Liver (tissue), 3 donors: ENCODE measurements at regions not wholly inside any gene's neighbourhood (a gene's known extent, or its start where the extent isn't known, plus 50 kb on each side); places are given as distances from the start of the nearest gene placed in this dataset.

Experiments
- FOXA1 ChIP-seq: IDR thresholded peaks from 2 replicates; pipeline ENCODE4 v1.6.1; 2016; ENCODE audit warnings: antibody characterized with exemption
- GABPA ChIP-seq, 2 donors: IDR thresholded peaks in 1 of 2; conservative IDR thresholded peaks in 1 of 2; 2 replicates each; pipeline ENCODE4 v1.6.1; 2016; ENCODE audit warnings: antibody characterized with exemption in 2 of 2, mild to moderate bottlenecking in 1 of 2, moderate library complexity in 1 of 2
- HNF4A ChIP-seq, 2 donors: conservative IDR thresholded peaks; 2 replicates each; pipeline ENCODE4 v1.6.1; 2016; ENCODE audit warnings: antibody characterized with exemption in 2 of 2, mild to moderate bottlenecking in 2 of 2
- HNF4G ChIP-seq: IDR thresholded peaks from 2 replicates; pipeline ENCODE4 v1.6.1; 2016; ENCODE audit warnings: antibody characterized with exemption
- RAD21 ChIP-seq, 2 donors: IDR thresholded peaks; 2 replicates each; pipeline ENCODE4 v1.6.1; 2016; ENCODE audit warnings: antibody characterized with exemption in 2 of 2, mild to moderate bottlenecking in 2 of 2
- REST ChIP-seq: IDR thresholded peaks from 2 replicates; pipeline ENCODE4 v1.6.1; 2016; ENCODE audit warnings: antibody characterized with exemption, mild to moderate bottlenecking
- TAF1 ChIP-seq: conservative IDR thresholded peaks from 2 replicates; pipeline ENCODE4 v1.6.1; 2016; ENCODE audit warnings: antibody characterized with exemption, mild to moderate bottlenecking
- YY1 ChIP-seq: IDR thresholded peaks from 2 replicates; pipeline ENCODE4 v1.6.1; 2016; ENCODE audit warnings: antibody characterized with exemption, mild to moderate bottlenecking
- TF ChIP-seq, protein P1 (sequence below): fragments of 150-350 bp; IDR thresholded peaks from 2 replicates; pipeline ENCODE4 v1.5.1; 2017; ENCODE audit warnings: improper control_type of control experiment, low read depth, low read length; ENCODE audit not compliant: missing input control
- TF ChIP-seq, protein P2 (sequence below): IDR thresholded peaks from 2 replicates; pipeline ENCODE4 v1.6.1; 2016; ENCODE audit warnings: antibody characterized with exemption
- donor health status: healthy.
- donor health status: healthy.

DNA sequence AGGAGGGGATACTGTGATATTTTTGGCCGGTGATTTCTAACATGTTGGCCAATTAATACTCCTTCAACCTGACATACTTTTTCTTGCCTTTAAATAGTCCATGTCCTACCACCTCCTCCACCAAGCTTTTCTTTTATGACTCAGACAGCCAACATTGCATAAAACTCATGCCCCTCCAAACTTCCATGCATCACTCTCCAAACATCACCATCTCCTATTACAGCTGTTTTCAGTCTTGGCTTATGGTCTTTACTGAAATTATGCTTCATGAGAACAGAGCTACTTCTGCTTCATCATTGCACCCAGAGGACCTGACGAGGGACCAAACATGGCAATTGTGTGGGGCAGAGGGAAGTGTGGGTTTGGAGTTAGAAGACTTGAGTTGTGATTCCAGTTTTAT lies 305.4 kb downstream of the LPIN1 start:
- TF ChIP-seq, protein P1, sequence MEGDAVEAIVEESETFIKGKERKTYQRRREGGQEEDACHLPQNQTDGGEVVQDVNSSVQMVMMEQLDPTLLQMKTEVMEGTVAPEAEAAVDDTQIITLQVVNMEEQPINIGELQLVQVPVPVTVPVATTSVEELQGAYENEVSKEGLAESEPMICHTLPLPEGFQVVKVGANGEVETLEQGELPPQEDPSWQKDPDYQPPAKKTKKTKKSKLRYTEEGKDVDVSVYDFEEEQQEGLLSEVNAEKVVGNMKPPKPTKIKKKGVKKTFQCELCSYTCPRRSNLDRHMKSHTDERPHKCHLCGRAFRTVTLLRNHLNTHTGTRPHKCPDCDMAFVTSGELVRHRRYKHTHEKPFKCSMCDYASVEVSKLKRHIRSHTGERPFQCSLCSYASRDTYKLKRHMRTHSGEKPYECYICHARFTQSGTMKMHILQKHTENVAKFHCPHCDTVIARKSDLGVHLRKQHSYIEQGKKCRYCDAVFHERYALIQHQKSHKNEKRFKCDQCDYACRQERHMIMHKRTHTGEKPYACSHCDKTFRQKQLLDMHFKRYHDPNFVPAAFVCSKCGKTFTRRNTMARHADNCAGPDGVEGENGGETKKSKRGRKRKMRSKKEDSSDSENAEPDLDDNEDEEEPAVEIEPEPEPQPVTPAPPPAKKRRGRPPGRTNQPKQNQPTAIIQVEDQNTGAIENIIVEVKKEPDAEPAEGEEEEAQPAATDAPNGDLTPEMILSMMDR: no peak
- TF ChIP-seq, protein P2, sequence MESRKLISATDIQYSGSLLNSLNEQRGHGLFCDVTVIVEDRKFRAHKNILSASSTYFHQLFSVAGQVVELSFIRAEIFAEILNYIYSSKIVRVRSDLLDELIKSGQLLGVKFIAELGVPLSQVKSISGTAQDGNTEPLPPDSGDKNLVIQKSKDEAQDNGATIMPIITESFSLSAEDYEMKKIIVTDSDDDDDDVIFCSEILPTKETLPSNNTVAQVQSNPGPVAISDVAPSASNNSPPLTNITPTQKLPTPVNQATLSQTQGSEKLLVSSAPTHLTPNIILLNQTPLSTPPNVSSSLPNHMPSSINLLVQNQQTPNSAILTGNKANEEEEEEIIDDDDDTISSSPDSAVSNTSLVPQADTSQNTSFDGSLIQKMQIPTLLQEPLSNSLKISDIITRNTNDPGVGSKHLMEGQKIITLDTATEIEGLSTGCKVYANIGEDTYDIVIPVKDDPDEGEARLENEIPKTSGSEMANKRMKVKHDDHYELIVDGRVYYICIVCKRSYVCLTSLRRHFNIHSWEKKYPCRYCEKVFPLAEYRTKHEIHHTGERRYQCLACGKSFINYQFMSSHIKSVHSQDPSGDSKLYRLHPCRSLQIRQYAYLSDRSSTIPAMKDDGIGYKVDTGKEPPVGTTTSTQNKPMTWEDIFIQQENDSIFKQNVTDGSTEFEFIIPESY: no peak
- no peak for TF ChIP-seq HNF4G
- TF ChIP-seq HNF4A (conservative IDR thresholded peaks at IDR 0.05): no peak
- TF ChIP-seq REST: no peak
- TF ChIP-seq RAD21 (IDR thresholded peaks at IDR 0.05): no peak
- no peak for TF ChIP-seq YY1
- no peak for TF ChIP-seq TAF1
- no peak for TF ChIP-seq FOXA1
- no peak for TF ChIP-seq GABPA (IDR thresholded peaks at IDR 0.05 in 1 of 2, conservative IDR thresholded peaks at IDR 0.05 in 1 of 2)
